AG08396 (cell line): ENCODE measurements at regions not wholly inside any gene's neighbourhood (a gene's known extent, or its start where the extent isn't known, plus 50 kb on each side); places are given as distances from the start of the nearest gene placed in this dataset.

Experiments used
- DNase-seq: peaks from one replicate; pipeline ENCODE4 v3.0.0; 2012; ENCODE audit warnings: low spot score, mixed read lengths

DNA sequence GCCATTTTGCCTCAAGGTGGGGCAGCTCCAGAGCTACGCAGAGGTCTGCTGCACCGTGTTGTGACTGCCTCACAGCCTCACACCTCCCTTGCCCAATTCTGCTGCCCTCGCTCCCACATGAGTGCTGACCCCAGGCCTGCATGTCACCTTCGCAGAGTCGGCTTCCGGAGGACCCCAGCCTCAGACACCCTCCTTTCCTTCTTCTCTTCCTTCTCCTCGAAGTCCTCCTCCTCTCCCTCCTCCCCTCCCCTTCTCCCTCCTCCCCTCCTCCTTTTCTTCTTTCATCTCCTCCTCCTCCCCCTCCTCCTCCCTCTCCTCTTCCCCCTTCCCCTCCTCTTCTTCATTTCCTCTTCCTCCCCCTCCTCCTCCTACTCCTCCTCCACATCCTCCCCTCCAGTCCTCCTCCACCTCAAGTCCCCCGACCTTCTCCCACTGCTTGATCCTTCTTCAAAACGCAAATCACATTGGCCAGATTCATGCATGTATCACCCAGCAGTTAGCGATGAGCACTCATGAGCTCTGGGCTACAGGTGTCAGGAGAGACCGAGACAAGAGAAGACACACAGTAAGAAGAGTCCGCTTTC, 243.8 kb downstream of the RBFOX3 start:
- no peak for DNase-seq

GRCh38 chr17:79365836-79366770, 244.7 kb downstream of the RBFOX3 start:
- DNase-seq, result no peak

DNA sequence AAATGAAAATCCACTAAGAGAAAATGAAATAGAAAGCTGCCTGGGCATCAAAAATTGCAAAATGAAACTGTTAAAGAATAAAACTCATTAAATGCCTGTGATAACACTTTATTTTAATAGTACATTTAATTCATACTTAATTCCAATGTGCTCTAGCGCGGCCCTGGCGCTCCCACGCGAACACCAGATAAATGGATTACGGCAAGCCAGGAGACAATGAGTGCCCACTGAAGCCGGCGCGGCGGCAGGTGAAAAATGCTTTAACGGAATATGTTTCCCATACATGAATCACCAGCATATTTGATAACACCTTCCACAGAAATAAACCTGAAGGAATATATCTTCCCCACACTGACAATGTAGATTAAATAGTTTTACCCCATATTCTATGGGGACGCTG, 245.5 kb downstream of the RBFOX3 start:
- DNase-seq, result no peak

DNA sequence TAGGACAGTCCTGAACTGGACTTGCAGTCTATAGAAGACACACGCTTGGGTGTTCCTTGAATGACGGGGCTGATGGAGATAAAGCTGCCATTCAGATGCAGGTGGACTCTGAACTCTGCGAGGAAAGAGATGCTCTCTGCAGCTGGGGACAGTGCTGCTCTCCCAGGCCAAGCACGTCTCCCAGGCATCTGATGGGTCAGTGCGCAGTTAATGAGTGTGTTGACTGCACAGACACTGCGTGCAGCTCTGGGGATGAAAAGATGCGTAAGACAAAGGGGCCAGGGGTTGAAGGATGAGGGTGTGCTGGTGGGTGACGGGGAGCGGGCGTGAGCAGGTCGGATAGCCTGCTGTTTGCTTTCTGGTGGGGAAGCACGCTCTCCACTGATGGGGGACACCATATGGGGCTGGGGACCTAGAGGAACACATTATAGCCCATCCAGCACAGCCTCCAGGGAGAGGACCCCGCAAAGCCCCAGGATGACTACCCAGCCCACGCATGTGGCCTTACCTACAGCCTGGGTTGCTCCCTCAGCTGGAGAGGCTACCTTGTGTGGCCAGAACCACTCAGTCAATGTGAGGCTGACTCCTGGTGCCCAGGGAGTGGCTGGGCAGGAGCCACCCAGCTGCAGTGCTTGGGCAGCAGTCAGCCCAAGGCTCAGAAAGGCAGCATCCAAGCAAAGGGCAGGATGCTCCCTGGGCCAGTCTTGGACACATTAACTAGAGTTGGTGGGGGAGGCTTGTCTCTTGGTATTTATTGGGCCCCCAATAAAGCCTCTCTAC, 246.3 kb downstream of the RBFOX3 start:
- DNase-seq, result no peak

DNA sequence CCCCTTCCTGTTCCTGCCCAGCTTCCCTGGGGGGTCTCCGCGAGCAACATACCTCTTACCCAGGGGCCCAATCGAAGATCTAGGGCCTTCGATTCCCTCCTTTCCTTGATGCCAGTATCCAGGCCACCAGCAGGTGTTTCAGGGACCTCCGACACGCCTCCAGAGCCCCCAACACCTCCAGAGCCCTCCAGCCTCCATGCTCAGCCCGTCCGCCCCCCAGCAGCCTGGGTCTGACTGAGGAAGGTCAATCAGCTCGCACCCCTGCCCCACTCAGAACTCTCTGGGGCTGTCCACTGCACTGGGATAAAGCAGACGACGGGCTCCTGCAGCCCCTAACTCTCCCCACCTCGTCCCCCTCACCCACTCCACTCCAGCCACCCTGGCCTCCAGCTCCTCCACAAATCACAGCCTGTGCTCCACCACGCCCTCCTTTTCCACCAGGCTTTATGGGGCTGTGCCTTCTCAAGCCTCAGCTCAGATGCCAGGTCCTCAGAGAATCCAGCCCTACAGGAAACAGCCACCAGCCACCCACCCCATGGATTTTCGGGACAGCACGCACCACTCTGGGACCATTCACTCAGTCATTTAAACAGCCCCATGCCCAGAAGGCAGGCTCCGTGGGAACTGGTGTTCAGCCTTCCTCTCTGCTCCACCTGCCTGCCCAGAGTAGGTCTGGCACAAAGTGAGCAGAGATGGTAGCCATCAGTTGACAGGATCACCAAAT, 247.1 kb downstream of the RBFOX3 start:
- DNase-seq, result no peak

- DNase-seq, result no peak
Observed at GRCh38 chr17:79362772-79363305, 248.0 kb downstream of the RBFOX3 start.

DNA sequence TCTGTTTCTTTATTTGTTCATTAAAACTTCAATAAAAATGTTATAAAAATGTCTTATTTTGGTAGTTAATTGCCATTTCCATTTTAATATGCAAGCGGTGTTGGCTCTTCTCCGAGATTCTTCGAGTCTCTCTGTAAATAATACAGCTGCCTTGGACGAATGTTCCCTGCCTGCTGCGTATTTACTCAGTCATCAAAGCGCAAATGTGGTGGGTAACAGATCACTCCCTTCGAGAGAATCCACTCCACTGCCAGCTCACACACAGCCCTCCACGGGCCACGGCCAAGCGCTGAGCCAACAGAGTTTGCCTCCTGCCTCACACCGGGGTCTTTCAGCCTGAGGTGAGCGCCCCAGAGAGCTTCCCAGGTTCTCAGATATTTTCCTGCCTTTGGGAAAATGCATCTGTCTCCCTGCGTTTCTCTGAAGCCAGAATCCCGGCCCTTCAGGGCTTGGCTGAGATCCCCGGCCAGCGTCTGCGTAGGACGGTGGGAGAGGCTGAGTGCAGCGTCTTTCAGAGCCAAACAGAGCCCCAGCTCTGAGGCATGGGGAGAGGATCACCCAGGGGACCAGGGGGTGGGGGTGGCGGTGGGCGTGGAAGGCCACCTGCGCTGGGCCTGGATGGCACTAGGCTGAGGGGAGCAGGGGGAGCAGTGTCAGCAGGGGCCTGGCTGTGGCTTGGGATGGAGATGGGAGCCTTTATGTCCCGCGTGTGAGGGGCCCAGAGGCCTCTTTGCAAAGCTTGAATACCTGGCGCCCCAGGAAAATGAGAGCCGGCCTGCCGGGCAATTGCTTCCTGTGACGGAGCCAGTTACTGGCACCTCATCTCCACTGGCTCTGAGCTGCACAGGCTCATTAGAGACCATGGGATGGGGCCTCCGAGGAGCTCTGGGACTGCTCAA, 248.7 kb downstream of the RBFOX3 start:
- no peak for DNase-seq

DNA sequence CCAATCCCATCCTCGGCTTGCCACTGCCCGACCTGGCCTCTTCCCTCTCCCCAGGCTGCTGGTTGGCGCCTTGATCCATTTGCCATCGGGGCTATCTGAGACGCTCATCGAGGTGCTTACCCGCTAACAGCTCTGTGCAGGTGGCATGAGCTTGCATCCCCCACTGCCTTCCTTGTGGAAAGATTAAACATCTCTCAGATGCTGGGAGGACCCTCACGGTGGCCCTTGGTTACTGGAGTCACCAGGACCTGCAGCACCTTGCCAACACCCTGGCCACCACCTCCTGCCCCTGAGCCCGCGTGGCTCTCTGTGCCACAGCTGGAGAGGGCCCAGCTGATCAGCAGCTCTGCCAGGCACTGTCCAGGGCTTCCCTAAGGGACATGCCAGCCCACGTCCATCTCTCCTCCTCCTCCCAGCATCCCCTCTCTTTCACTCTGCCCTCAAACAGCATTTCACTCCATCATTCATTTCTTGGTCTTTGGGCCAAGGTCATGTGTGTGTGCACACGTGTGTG, 249.6 kb downstream of the RBFOX3 start:
- DNase-seq, result no peak

DNA sequence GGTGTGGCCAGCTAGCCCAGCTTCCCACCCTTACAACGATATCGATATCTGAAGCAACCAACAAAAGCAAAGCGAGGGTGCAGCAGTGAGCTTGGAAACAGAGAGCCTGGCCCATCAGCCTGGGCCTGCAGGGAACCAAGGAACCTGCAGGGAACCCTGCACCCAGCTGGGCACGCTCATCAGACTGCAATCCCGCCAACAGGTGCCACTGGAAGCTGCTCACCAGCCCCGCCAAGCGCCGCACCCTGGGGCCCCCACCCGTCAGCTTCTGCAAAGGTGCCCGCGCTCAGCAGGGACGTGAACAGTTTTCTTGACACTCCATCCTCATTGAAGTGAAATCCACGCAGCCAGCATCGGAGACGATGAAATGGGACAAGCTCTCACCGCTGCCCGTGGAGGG, 250.7 kb downstream of the RBFOX3 start:
- DNase-seq, result no peak

- no peak for DNase-seq
Observed at GRCh38 chr17:79356839-79357447, 253.9 kb downstream of the RBFOX3 start.

- no peak for DNase-seq
Observed at GRCh38 chr17:79355165-79355564, 255.7 kb downstream of the RBFOX3 start.

GRCh38 chr17:79354173-79354820, 256.6 kb downstream of the RBFOX3 start:
- DNase-seq, result no peak

GRCh38 chr17:79353548-79353947, 257.3 kb downstream of the RBFOX3 start:
- no peak for DNase-seq

DNA sequence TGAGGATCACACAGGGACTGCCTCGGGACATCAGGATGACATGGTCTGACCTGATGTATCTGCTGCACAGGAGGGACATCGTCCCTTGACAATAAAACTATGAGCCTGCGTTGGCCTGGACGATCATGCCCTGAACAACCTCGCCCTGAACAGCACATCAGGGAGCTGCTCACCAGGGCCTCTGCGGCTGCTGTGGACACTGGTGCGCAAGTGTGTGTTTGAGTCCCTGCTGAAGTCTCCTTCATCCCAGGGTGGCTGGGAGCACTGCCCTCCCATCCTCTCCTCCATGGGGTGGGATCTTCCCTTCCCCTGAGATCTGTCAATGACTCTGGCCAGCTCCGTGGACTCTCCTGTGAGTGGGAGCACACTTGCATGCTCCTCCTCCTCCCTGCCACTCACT, 257.8 kb downstream of the RBFOX3 start:
- no peak for DNase-seq

GRCh38 chr17:79350533-79350932, 260.3 kb downstream of the RBFOX3 start:
- no peak for DNase-seq

- no peak for DNase-seq
Observed at GRCh38 chr17:79349506-79350400, 261.1 kb downstream of the RBFOX3 start.

- no peak for DNase-seq
Observed at GRCh38 chr17:79342376-79342775, 267.8 kb downstream of the ENGASE start.

- no peak for DNase-seq
Observed at GRCh38 chr17:79341816-79342215, 267.2 kb downstream of the ENGASE start.
